ENCODE measurements at regions not wholly inside any gene's neighbourhood (a gene's known extent, or its start where the extent isn't known, plus 50 kb on each side); places are given as distances from the start of the nearest gene placed in this dataset.
"Not testable (repeated sequence)": the region's sequence is repeated elsewhere in the genome, so short reads cannot be mapped to it uniquely, and the experiment has no call there.

DNA sequence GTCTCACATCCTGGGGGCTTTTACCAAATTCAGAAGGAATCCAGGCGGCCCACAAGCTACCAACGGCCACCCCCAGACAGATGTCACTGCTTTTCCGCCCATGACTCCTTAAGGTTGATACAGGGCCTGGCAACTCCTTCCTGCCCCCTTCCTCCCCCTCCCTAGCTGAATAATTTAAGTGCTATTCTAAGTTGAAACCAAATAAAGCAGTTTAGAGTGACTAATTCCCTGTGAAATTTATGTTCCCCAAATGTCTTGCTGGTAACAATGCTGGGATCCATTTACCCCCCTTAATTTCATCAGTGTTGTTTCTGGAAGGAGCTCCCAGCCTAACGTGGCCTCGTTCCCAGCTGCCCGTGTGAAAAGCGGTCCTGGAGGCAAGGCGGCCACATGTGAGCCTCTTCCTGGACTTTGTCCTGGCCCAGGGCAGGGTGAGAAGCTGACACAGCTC is 109.6 kb downstream of the TMEM130 start:
- no peak overlapping the region for H3K27ac Mint-ChIP-seq
- H3K36me3 Mint-ChIP-seq (ENCODE audit: low read depth), result no peaks in the 10 kb centered on the region
- peaks cover 23% of the 10 kb centered on the region for H3K27me3 Mint-ChIP-seq (ENCODE audit: low read depth)
- CTCF ChIA-PET, result interaction anchor here (0.6 kb wide), 1 partner anchor 78 kb away, joined by 3 read pairs; no protein-coding TSS in a partner anchor
- H3K4me1 Mint-ChIP-seq (ENCODE audit: low read depth), result no peaks in the 10 kb centered on the region
- no peak for DNase-seq
- no peak overlapping the region for H3K4me3 Mint-ChIP-seq
- no peaks in the 10 kb centered on the region for H3K9me3 Mint-ChIP-seq
- intact Hi-C loops (cut with micrococcal nuclease), result no loop called here

DNA sequence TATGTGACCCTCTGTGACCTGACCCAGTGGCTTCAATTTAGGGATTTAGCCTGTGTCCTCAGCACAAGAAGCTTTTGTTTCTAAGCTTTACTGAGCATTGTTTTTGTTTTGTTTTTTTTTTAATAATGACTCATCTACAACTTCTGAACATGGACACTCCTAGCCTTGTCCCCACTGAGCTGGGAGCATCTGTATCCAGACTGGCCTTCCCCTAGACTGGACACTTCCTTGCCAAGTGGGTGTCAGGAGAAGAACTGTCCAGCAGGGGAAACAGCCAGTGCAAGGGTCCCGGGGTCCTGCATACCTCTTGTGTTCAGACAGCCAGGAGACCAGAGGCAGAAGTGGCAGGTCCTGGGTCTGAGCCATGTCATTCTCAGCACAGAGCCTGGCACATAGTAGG is 108.6 kb downstream of the TMEM130 start:
- CTCF ChIA-PET, result no interaction called here
- Mint-ChIP-seq H3K27me3 (ENCODE audit: low read depth) (peaks cover 23% of the 10 kb centered on the region), H3K27ac (no peak overlapping the region), H3K4me3 (no peak overlapping the region), H3K4me1 (ENCODE audit: low read depth) (no peaks in the 10 kb centered on the region), H3K9me3 (no peaks in the 10 kb centered on the region), H3K36me3 (ENCODE audit: low read depth) (no peaks in the 10 kb centered on the region)
- DNase-seq, result no peak
- intact Hi-C loops (cut with micrococcal nuclease), result no loop called here

DNA sequence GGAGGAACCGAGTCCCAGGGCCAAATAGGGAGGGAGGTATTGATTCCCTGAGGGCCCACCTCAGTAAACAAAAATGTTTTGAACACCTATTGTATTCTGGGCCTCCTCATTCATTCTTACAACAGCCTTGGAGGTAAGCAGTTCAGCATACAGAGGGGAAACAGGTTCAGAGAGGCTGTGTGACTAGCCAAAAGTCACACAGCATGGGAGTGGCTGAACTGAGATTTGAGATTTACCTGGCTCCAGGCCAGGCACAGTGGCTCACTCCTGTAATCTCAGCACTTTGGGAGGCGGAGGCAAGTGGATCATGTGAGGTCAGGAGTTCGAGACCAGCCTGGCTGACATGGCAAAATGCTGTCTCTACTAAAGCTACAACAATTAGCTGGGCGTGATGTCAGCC is 107.2 kb downstream of the TMEM130 start:
- no peaks in the 10 kb centered on the region for H3K9me3 Mint-ChIP-seq
- DNase-seq, result no peak
- CTCF ChIA-PET, result no interaction called here
- intact Hi-C loops (cut with micrococcal nuclease), result no loop called here
- H3K4me1 Mint-ChIP-seq (ENCODE audit: low read depth), result no peaks in the 10 kb centered on the region
- H3K4me3 Mint-ChIP-seq, result no peak overlapping the region
- H3K27ac Mint-ChIP-seq, result no peak overlapping the region
- peaks cover 20% of the 10 kb centered on the region for H3K27me3 Mint-ChIP-seq (ENCODE audit: low read depth)
- H3K36me3 Mint-ChIP-seq (ENCODE audit: low read depth), result no peaks in the 10 kb centered on the region

DNA sequence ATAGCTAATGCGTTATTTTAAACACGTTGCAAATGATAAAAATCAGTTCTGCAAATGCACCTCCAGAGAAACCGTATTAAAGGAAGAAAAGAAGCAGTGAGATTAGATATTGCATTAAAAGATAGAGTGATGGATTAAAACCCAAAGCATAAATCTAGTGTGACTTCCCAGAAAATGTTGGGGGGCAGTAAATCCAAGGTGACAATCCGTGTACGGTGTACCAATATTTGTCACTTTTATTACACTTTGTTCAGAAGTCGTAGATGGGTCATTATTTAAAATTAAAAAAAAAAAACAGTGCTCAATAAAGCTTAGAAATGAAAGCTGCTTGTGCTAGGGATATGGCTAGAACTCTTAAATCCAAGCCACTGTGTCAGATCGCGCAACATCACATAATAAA is 106.4 kb downstream of the TMEM130 start:
- CTCF ChIA-PET, result interaction anchor here (0.6 kb wide), 1 partner anchor 18 kb away, joined by 5 read pairs; no protein-coding TSS in a partner anchor
- DNase-seq, result no peak
- intact Hi-C loops (cut with micrococcal nuclease), result no loop called here
- no peaks in the 10 kb centered on the region for H3K9me3 Mint-ChIP-seq
- no peaks in the 10 kb centered on the region for H3K36me3 Mint-ChIP-seq (ENCODE audit: low read depth)
- H3K4me3 Mint-ChIP-seq, result no peak overlapping the region
- H3K4me1 Mint-ChIP-seq (ENCODE audit: low read depth), result no peaks in the 10 kb centered on the region
- peaks cover 20% of the 10 kb centered on the region for H3K27me3 Mint-ChIP-seq (ENCODE audit: low read depth)
- H3K27ac Mint-ChIP-seq, result no peak overlapping the region

DNA sequence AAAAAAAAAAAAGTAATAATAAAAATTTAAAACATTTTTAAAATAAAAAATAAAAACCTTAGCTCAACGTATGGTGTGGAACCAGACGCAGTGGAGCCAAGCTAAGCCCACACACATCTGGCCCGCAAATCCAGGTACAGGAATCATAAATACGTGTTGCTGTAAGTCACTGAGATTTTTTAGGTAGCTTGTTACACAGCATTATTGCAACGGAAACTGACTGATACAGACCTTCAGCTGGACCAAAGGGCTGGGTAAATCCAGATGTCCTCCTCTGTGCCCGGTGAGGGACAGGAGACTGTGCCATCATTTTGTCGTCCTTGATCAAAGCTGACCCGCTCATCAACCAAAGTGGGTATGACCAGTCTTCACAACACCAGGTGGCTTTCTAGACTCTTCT is 104.9 kb downstream of the TMEM130 start:
- CTCF ChIA-PET, result interaction anchor here (1.1 to 1.3 kb wide), 2 partner anchors 11 to 66 kb away, joined by 3 to 4 read pairs; no protein-coding TSS in a partner anchor
- intact Hi-C loops (cut with micrococcal nuclease), result no loop called here

GRCh38 chr7:98770085-98770484 is 99.7 kb downstream of the TMEM130 start:
- H3K4me1 Mint-ChIP-seq (ENCODE audit: low read depth); DNase-seq: not testable (repeated sequence)

More for the DNA sequence above, 104.9 kb downstream of the TMEM130 start:
- no peak for DNase-seq
- H3K4me3 Mint-ChIP-seq, result no peak overlapping the region
- no peaks in the 10 kb centered on the region for H3K9me3 Mint-ChIP-seq
- H3K27ac Mint-ChIP-seq, result no peak overlapping the region
- peaks cover 8% of the 10 kb centered on the region for H3K27me3 Mint-ChIP-seq (ENCODE audit: low read depth)
- H3K4me1 Mint-ChIP-seq (ENCODE audit: low read depth), result no peaks in the 10 kb centered on the region
- no peaks in the 10 kb centered on the region for H3K36me3 Mint-ChIP-seq (ENCODE audit: low read depth)

DNA sequence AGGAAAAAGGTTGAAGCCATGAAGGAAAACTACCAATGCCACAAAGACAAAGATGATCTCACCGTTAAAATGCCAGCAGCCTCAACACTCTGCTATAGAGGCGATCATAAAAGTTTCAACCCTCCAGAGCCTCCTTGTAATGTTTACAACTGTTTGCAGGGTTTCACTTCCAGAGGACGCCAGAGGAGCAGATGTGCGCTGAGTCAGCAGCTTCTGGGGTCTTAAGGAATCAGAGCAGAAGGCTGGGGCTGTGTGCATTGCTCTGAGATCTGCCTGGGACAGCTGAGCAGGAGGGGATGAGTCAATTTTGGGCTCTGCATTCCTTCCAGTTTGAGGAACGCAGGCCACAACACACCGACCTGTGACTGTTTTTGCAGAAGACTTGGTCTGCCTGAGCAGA is 98.3 kb downstream of the TMEM130 start:
- Mint-ChIP-seq H3K27ac (no peak overlapping the region), H3K4me3 (no peak overlapping the region), H3K27me3 (ENCODE audit: low read depth) (peaks cover 2% of the 10 kb centered on the region), H3K4me1 (ENCODE audit: low read depth) (no peaks in the 10 kb centered on the region), H3K9me3 (no peaks in the 10 kb centered on the region), H3K36me3 (ENCODE audit: low read depth) (no peaks in the 10 kb centered on the region)
- DNase-seq, result no peak
- CTCF ChIA-PET, result interaction anchor here (0.7 to 1.1 kb wide), 2 partner anchors 26 to 65 kb away, joined by 3 read pairs; no protein-coding TSS in a partner anchor
- intact Hi-C loops (cut with micrococcal nuclease), result no loop called here

More at GRCh38 chr7:98770085-98770484, 99.7 kb downstream of the TMEM130 start:
- H3K9me3 Mint-ChIP-seq; H3K27me3 Mint-ChIP-seq (ENCODE audit: low read depth); intact Hi-C loops (cut with micrococcal nuclease); H3K27ac Mint-ChIP-seq; H3K36me3 Mint-ChIP-seq (ENCODE audit: low read depth); H3K4me3 Mint-ChIP-seq; CTCF ChIA-PET: not testable (repeated sequence)

DNA sequence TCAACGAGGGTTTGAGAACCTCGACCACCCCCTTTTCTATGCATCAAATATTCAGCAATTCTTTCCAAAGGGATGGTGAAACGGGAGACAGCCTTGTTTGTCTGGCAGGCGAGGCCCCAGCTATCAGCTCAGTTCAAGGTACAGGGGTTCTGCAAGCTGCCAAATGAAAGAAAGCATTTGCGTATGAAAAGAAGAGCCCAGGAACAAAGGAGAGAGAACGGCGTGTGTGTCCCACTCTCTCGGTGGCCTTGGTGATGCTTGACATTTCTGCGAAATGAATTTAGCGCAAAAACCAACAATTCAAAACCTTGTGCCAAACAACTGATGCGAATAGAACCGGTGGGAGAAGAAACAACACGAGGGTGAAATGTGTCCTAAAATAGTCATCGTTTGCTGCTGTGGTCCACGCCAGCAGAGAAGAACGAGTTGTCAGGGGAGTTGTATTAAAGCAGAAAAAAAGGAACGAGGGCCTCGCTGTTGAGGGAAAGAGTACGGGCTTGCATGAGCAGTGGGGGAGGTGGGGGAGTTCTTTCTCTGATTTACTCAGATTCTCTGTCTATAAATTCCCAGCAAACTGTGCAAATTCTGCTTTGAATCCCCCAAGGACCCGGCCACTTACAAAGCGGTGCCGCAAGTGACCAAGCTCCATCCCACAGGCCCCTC is 97.7 kb downstream of the TMEM130 start:
- no peak for DNase-seq
- no peak overlapping the region for H3K27ac Mint-ChIP-seq
- no peak overlapping the region for H3K4me3 Mint-ChIP-seq
- H3K27me3 Mint-ChIP-seq (ENCODE audit: low read depth), result peaks cover 2% of the 10 kb centered on the region
- no peaks in the 10 kb centered on the region for H3K9me3 Mint-ChIP-seq
- no peaks in the 10 kb centered on the region for H3K4me1 Mint-ChIP-seq (ENCODE audit: low read depth)
- H3K36me3 Mint-ChIP-seq (ENCODE audit: low read depth), result no peaks in the 10 kb centered on the region
- intact Hi-C loops (cut with micrococcal nuclease), result no loop called here
- CTCF ChIA-PET, result interaction anchor here (1.1 kb wide), 1 partner anchor 26 kb away, joined by 3 read pairs; no protein-coding TSS in a partner anchor

DNA sequence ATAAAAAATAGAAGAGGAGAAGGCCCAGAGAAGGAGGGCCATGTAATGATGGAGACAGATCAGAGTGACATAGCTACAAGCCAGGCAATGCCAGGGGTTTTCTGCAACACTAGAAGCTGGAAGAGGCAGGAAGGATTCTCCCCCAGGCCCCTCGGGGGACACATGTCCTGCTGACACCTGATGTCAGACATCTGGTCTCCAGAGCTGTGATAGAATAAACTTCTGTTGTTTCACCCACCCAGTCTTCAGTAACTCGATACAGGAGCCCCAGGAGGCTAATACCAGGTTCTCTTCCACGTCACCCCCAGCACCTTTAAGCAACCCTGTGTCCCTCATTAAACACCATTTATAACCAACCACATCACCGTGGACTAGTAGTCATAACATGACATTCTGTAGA is 94.9 kb downstream of the TMEM130 start:
- Mint-ChIP-seq H3K27me3 (ENCODE audit: low read depth) (peaks cover 2% of the 10 kb centered on the region), H3K4me1 (ENCODE audit: low read depth) (no peaks in the 10 kb centered on the region), H3K36me3 (ENCODE audit: low read depth) (no peaks in the 10 kb centered on the region), H3K4me3 (no peak overlapping the region), H3K9me3 (no peaks in the 10 kb centered on the region), H3K27ac (no peak overlapping the region)
- CTCF ChIA-PET, result interaction anchor here (0.6 kb wide), 1 partner anchor 354 kb away, joined by 4 read pairs; no protein-coding TSS in a partner anchor
- no peak for DNase-seq
- intact Hi-C loops (cut with micrococcal nuclease), result no loop called here

DNA sequence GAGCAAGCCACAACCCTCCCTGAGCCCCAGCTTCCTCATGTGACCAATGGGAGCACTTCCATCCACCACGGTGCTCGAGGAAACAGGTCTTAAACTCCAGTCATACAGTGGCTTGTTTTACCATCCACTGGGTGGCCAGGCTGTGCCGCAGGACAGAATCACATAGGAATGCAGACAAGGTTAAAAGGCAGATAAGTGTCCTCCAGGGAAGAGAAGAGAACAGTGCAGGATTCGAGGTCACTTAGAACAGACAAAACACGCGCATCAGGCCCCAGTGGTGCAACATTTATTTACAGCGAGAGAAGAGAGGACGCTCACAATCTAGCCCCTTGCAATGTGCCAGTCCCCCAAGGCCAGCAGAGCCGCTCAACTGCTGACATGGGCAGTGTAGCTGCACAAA is 92.8 kb downstream of the TMEM130 start:
- Mint-ChIP-seq H3K27ac (no peak overlapping the region), H3K9me3 (no peaks in the 10 kb centered on the region)
- intact Hi-C loops (cut with micrococcal nuclease), result no loop called here

GRCh38 chr7:98778421-98778820 is 91.4 kb downstream of the TMEM130 start:
- H3K36me3 Mint-ChIP-seq (ENCODE audit: low read depth), result no peaks in the 10 kb centered on the region
- H3K4me3 Mint-ChIP-seq, result no peak overlapping the region
- intact Hi-C loops (cut with micrococcal nuclease), result no loop called here
- no peak for DNase-seq
- H3K9me3 Mint-ChIP-seq, result no peaks in the 10 kb centered on the region
- no peaks in the 10 kb centered on the region for H3K27me3 Mint-ChIP-seq (ENCODE audit: low read depth)
- no peak overlapping the region for H3K27ac Mint-ChIP-seq
- CTCF ChIA-PET, result no interaction called here
- H3K4me1 Mint-ChIP-seq (ENCODE audit: low read depth), result no peaks in the 10 kb centered on the region

More for the DNA sequence above, 92.8 kb downstream of the TMEM130 start:
- Mint-ChIP-seq H3K4me3 (no peak overlapping the region), H3K4me1 (ENCODE audit: low read depth) (no peaks in the 10 kb centered on the region), H3K36me3 (ENCODE audit: low read depth) (no peaks in the 10 kb centered on the region), H3K27me3 (ENCODE audit: low read depth) (no peaks in the 10 kb centered on the region)
- DNase-seq, result no peak
- CTCF ChIA-PET, result no interaction called here

GRCh38 chr7:98779800-98780587 is 89.8 kb downstream of the TMEM130 start:
- no peaks in the 10 kb centered on the region for H3K4me1 Mint-ChIP-seq (ENCODE audit: low read depth)
- CTCF ChIA-PET, result no interaction called here
- no peaks in the 10 kb centered on the region for H3K27me3 Mint-ChIP-seq (ENCODE audit: low read depth)
- H3K9me3 Mint-ChIP-seq, result no peaks in the 10 kb centered on the region
- no peak overlapping the region for H3K27ac Mint-ChIP-seq
- no peak for DNase-seq
- intact Hi-C loops (cut with micrococcal nuclease), result no loop called here
- H3K36me3 Mint-ChIP-seq (ENCODE audit: low read depth), result no peaks in the 10 kb centered on the region
- no peak overlapping the region for H3K4me3 Mint-ChIP-seq

Measured in activated naive CD4-positive, alpha-beta T cell treated with anti-CD3 and anti-CD28 coated beads for 36 hours (primary cell).